ENCODE measurements at regions not wholly inside any gene's neighbourhood (a gene's known extent, or its start where the extent isn't known, plus 50 kb on each side); places are given as distances from the start of the nearest gene placed in this dataset.

DNA sequence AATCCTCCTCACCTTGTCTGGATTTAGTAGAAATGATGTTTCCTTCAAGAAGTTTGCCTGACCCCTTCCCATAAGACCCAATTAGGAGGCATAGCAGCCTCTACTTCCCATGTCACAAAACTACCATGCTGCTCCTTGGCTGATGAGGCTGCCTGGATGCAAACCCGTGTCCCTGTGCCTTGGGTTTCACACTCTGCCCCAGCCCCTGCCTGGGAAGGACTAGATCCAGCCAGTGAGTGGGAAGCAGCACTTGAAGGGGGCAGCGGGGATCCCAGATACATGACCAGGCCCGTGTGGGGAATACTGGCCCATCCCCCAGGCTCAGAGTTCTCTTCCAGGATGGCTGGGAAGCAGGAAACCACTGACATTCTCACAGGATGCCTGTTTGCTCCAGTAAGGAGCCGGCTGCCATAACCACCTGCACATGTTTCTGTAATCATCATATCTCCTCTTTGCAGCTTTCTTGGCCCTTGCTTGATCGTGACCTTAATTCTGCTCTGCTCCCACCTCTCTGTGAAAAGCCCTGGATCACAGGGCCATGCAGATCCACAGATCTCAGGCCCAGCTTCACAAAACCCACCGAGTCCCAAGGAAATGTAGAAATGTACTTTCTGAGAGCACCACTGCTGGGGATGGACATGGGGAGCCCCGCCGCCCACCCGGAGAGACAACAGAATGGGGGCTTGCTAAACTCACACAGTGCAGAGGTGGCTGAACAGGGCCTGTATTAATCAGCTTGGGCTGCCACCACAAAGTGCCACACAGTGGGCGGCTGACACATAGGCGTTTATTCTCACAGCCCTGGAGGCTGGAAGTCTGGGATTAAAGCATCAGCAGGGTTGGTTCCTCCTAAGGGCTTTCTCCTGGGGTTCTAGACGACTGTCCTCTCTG, 287.8 kb upstream of the IGFBP3 start:
- DNase-seq (ENCODE audit: low read depth in 2 of 2), result peak in 1 of 2 experiments; percentile 16

DNA sequence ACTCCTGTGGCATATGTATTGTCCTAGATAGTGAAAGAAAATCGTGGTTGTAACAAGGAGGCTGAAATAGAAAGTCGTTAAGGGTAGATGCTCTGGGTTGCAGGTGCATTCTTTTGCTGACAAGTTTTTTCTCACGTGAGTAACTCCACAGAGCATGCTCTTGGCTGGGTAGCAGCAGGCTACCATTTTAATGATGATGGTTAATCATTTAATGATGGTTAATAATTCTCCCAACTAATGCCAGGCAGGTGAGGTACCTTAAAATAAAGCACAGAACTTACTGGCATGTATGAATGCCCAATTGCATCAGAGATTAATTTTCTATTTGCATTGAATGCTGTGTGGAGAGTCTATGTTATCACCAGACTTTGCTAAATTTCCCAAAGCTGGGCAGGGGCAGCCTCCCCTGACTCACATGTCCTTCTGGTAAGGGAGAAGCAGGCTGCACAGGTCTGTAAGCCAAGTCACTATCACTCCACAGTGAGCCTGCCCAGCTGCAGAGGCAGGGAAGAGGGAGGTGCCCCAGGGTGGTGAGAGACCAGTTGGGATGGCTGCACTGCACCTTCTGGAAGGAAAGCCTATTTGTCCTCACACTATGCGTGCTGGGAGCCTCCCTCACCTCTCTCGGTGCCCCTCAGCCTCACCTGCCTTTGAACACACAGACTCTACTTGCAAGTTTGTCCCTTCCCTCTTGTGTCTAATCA, 287.0 kb upstream of the IGFBP3 start:
- no peak for DNase-seq (ENCODE audit: low read depth in 2 of 2)

DNA sequence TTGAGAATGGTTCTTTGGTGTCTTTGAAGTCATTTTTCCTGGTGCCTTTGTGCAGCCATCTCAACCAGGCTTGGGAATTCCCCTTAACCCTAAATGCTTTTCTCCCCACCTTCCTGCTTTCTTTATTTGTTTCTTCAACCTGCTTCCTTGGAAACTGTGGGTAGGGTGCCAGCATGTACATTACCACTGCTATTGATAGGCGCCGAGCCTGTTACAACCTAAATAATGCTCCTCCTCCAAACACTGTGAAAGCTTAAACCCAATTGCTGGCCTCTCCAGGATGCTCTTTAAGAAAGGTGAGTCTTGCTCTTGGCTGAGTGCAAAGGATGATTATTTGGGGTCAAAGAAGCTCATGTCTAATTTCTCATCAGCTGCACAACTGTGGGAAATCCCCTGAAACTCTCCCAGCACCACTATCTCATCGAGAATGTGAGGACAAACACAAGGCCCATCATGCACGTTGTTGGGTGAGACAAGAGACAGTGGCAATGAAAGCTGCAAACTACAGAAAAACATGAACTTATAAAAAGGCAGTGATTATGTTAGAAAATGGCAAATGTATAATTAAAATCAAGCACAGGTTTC, 285.5 kb upstream of the IGFBP3 start:
- no peak for DNase-seq (ENCODE audit: low read depth in 2 of 2)

DNA sequence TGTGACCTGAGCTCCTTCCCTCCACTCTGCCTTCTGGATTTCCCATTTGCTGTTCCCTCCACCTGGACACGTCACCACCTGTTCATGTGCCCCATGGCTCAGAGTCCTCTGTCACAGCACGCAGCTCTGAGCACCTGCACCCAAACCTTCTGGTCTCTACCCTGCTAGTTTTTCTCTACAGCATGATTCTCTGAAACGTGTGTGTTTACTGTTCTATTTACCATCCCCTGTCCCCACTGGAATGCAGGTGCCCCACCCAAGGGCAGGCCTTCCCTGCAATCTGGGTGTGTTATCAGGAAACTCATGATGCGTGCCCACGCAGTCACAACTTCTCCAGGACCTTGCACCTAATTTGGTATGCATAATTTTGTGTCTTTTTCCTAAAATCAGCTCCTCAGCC, 284.4 kb upstream of the IGFBP3 start:
- DNase-seq (ENCODE audit: low read depth in 2 of 2), result no peak

DNA sequence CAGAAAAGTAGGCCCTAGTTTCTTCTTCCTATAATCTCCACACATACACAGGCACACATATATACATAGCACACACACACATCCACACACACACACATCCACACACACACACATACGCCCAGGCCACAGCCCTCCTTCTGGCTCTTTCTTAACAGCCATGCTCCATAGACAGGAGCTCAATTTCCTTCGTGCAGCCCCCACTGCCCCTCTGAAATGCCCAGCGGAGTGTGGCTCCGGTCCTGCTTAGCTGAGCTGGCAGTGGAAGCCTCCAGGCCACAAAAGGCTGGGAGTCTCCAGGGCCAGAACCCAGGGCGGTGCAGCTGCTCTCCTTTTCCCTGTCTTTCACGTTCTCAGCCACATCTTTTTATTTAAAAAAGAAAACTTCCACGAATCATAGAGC, 282.9 kb upstream of the IGFBP3 start:
- no peak for DNase-seq (ENCODE audit: low read depth in 2 of 2)

DNA sequence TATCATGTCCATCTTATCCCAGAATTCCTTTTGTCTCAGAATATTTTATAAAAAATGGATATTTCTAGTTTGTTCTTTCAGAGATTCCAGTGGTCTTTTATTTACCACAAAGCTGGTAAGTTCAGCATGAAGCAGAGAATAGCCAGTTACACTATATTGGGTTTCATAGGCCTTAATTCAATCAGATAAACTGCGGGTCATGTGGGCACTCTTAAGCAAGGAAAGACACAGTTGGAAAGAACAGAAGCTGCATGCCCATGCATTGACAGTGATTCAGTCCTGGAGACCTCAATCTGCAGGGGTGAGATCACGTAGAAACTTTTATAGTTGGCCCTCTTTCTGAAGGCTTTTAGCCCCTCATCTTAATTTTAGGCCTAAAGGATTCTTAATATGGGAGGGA, 281.3 kb upstream of the IGFBP3 start:
- no peak for DNase-seq (ENCODE audit: low read depth in 2 of 2)

DNA sequence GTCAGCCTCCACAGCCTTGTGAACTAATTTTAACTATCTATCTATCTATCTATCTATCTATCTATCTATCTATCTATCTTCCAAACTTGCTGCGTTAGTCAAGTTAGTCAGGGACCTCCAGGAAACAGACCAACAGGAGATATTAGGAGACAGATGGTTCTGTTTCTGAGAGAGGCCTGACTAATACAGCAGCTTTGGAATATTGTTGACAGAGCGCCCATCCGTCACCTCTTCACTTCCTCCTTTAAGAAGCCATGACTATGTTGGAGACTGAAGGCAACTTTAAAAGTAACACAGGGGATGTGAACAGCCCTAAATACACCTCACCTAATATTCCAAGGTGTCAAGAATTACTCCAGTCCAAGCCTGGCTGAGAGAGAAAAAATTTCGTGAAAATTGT, 280.9 kb upstream of the IGFBP3 start:
- DNase-seq (ENCODE audit: low read depth in 2 of 2), result no peak

DNA sequence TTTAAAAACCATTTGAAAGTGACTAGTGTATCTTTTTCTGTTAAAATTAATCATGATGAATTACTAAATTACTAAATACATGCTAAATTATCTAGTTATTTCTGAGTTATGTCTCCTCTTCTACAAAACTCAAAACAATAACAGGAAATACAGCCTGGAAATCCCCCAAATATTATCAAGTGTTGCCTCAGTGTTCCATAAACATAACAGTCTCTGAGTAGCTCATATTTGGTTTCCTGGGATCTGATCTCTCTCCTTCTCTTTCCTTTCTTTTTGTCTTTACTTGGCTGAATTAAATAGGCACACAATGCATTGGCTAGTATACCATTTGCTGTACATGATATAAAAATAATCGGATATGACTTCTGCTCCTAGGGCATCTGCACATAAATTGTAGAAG, 277.6 kb upstream of the IGFBP3 start:
- DNase-seq (ENCODE audit: low read depth in 2 of 2), result no peak

DNA sequence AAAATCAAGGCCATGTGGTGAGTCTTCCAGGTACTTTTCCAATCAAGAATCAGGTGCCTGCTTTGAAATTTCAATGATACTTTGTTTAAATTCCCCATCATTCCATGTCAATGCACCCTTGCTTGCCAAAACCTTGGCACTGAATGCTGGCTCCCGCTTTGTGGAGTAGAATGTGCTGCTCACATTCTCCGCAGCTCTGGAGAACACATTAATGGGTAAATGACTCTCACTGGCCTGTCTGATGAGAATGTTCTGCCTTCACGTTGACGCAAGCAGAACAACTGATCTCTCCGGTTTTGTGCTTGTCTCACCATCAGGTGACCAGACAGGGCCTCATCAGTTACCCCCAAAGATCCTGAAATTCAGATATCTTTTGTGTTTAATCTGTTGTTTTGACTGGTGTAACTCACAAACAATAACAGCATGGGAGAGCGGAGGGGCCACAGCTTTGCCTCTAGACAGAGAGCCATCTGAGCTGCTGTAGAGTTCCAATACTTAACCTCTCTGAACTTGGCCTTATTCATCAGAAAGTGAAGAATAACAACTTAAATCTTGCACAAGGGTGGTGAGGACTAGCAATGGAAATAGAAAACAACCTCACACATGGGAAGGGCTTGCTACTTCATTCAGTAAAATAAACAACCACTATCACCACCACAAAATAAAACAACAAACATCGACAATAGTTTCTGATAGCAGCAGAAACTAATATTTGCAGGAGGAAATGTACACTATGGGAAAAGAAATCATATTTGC, 276.9 kb upstream of the IGFBP3 start:
- no peak for DNase-seq (ENCODE audit: low read depth in 2 of 2)

- DNase-seq (ENCODE audit: low read depth in 2 of 2), result no peak
These were observed 274.9 kb upstream of the IGFBP3 start for GRCh38 chr7:46195934-46196333.

DNA sequence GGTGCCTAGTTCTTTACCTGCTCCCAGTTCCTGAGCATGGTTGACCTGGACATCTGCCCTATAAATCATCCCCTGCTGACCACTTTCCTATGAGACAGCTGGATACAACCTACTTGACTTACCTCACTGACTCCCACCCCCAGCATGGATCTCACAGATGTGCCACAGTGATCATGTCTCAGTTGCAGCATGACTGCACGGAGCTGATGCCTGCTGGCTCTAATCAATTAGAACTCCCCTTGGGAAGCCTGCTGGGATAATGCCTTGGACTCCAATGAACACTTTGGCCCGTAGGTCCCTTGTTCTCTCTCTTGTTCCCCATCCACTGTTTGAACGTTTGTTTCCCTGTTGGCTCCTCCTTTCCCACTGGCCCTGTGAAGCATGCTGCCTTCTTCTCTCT, 271.2 kb upstream of the IGFBP3 start:
- DNase-seq (ENCODE audit: low read depth in 2 of 2), result peak in 1 of 2 experiments; percentile 12

DNA sequence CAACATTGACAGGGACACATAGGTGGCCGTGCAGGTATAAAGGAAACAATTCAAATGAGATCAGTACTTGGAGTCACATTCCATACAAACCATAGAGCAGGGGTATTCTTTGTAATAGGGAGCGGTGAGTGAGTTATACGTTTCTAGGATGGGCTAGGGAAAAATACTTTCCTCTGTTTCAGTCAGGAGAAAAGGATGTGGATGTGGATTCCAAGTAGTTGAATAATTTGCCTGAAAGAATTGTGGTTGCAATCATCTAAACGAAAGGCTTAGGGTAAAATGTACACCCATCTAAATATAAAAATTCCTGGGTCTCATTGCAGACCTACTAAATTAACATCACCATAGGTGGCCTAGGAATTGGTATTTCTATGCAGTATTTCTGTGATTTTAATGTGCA, 270.7 kb upstream of the IGFBP3 start:
- DNase-seq (ENCODE audit: low read depth in 2 of 2), result peak; percentile 89 to 90

DNA sequence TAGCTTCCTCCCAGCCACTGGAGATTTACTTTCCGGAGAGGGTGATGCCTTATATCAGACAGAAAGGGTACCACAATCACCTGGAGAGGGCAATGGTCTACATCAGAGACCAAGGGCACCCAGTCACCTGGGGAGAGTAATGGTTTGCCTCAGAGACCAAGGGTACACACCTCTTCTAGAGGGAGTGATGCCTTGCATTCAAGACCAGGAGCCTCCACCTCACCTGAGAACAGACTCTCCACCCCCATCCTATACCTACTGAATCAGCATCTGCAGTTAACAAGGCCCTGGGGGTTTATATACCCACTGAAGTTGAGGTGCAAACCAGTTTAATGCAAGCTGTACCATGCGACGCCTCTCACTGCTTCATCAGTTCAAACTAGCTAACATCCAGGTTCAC, 270.2 kb upstream of the IGFBP3 start:
- DNase-seq (ENCODE audit: low read depth in 2 of 2), result no peak

DNA sequence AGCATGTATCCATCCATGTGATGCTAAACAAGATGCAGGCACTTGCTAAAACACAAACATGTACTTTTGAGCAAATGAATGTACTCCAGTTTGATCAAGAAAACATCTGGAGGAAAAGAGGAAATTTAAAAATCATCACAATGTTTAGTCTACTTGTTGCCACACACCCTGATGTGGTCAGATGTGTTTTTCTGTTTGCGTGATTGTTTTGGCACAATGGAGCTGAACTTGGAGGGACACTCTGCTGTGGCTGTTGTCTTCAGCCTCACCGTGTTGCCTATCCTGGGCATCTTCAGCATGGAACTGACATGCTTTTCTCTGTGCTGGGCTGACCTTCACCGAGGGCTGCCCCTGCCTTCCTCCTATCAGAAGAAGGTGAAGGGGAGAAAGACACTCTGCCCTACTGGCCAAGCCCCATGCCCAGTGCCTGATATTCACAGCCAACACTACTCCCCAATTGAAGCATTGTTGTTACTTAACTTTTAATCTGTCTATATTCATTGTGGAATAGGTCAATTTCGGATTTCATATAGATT, 268.3 kb upstream of the IGFBP3 start:
- DNase-seq (ENCODE audit: low read depth in 2 of 2), result no peak

GRCh38 chr7:46186131-46186530, 265.1 kb upstream of the IGFBP3 start:
- no peak for DNase-seq (ENCODE audit: low read depth in 2 of 2)

DNA sequence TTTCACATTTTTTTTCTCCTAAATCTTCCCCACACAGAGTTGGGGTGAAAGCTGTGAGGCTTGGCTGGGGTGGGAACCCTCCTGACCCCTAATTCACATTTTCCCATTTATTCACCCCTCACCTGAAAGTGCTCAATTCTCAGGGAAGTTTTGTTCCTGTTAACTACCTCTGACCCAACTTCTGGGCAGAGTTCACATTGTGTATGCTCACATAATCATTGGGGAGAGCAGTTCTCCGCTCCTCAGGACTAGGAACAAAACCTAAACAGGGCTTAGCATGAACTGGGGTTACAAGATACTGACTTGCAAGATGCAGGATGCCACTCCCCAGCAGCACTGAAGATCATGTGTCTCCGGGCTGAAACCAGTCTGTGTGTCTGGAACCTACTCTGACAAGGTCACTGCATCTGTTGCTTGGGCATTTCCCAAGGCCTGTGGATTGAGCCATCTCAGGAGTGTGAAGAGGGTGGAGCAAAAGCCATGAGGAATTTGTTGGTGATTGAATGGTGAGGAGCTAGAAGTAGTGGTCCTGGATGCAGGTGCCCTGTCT, 258.1 kb upstream of the IGFBP3 start:
- no peak for DNase-seq (ENCODE audit: low read depth in 2 of 2)

DNA sequence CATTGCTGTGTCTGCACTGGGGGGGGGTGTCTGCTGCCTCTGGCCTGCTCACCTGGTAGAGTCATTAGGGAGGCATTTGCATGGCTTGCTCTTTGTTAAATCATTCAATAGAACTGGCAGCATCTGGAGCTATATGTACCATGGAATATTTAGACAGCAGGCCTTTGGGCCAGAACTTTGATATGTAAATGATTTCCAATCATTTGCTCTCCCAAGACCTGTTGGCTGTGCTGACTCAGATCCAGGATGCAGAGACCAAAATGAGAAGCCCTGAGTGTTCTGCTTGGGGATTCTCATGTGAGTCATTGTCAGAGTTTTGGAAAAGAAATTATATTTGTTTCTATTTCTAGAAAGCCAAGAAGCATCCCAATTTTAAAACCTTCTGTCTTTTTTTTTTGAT, 257.6 kb upstream of the IGFBP3 start:
- peak in 1 of 2 experiments; percentile 34 for DNase-seq (ENCODE audit: low read depth in 2 of 2)

- DNase-seq (ENCODE audit: low read depth in 2 of 2), result no peak
These were observed 256.7 kb upstream of the IGFBP3 start for GRCh38 chr7:46177821-46178220.

- no peak for DNase-seq (ENCODE audit: low read depth in 2 of 2)
These were observed 254.1 kb upstream of the IGFBP3 start for GRCh38 chr7:46175221-46175620.

DNA sequence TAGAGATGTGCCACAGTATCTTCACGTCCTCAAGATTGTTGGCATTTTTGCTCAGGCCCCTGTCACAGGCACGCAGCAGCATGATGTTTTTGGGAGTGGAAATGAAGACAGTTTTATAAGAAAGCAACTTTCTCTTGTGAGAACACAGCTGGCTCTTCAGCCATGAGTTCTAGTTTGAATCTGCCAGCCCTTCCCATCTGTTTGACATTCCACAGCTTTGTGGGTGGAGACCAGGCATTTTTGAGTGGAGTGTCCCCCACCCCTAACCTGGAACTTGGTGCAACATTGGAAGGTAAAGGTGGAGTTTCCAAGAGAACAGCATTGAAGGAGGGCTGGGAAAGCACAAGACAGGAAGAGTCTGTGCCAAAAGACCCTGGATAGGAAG, 253.1 kb upstream of the IGFBP3 start:
- DNase-seq (ENCODE audit: low read depth in 2 of 2), result no peak

DNA sequence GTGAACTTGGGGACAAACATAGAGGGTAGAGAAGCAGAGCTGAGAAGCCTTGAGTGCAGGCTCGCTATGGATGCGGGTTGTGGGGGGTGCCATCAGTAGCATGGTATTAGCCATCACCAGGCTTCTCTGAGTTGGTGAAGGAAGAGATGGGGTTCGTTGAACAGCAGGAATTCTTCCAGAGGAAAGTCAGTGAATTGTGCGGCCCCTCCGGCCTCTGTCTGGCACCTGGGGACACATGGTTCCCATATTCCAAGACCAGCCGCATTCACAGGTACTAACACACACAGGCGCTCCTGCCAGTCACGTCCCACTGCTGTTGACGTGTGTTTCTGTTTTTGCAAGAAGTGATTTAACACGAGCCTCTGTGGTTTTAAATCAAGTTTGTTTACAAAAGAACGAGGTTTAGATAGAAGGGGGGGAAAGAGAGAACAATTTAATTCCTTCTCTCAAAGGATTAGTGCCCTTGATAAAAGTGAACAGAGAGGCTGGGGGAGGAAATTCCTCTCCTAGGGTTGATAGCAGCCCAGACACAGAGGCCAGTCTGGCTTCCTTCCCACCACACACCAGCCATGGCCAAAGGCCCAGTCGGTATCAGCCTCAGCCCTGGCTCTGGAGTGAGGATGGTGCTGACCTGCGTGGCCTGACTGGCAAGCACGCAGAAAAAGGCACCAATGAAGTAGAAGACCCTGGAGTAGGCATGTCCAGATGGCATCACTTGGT, 252.6 kb upstream of the IGFBP3 start:
- no peak for DNase-seq (ENCODE audit: low read depth in 2 of 2)
